ENCODE measurements at regions not wholly inside any gene's neighbourhood (a gene's known extent, or its start where the extent isn't known, plus 50 kb on each side); places are given as distances from the start of the nearest gene placed in this dataset.

GRCh38 chr7:96915029-96915428 lies 90.3 kb upstream of the DLX6 start (continued):
- TF ChIP-seq ZNF407 (CRISPR knock-in tag; IDR thresholded peaks at IDR 0.05; ENCODE audit: not compliant biosample characterization) (no peak), ZNF367 (CRISPR knock-in tag; IDR thresholded peaks at IDR 0.05; ENCODE audit: borderline replicate concordance) (no peak), CHD2 (IDR thresholded peaks at IDR 0.05; ENCODE audit: low read depth, low read length) (no peak)
- TF ChIP-seq, protein P1, sequence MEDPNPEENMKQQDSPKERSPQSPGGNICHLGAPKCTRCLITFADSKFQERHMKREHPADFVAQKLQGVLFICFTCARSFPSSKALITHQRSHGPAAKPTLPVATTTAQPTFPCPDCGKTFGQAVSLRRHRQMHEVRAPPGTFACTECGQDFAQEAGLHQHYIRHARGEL (CRISPR knock-in tag; IDR thresholded peaks at IDR 0.05), result no peak
- TF ChIP-seq, protein P2, sequence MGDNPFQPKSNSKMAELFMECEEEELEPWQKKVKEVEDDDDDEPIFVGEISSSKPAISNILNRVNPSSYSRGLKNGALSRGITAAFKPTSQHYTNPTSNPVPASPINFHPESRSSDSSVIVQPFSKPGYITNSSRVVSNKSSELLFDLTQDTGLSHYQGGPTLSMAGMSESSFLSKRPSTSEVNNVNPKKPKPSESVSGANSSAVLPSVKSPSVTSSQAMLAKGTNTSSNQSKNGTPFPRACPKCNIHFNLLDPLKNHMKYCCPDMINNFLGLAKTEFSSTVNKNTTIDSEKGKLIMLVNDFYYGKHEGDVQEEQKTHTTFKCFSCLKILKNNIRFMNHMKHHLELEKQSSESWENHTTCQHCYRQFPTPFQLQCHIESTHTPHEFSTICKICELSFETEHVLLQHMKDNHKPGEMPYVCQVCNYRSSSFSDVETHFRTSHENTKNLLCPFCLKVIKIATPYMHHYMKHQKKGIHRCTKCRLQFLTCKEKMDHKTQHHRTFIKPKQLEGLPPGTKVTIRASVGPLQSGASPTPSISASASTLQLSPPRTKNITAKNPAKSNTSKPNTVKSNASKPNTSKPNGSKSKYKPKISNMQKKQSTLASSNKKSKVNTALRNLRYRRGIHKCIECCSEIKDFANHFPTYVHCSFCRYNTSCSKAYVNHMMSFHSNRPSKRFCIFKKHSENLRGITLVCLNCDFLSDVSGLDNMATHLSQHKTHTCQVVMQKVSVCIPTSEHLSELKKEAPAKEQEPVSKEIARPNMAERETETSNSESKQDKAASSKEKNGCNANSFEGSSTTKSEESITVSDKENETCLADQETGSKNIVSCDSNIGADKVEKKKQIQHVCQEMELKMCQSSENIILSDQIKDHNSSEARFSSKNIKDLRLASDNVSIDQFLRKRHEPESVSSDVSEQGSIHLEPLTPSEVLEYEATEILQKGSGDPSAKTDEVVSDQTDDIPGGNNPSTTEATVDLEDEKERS (CRISPR knock-in tag; IDR thresholded peaks at IDR 0.05), result no peak
